EH (cell line): ENCODE measurements at regions not wholly inside any gene's neighbourhood (a gene's known extent, or its start where the extent isn't known, plus 50 kb on each side); places are given as distances from the start of the nearest gene placed in this dataset.

Source experiments
- DNase-seq: peaks from one replicate; pipeline ENCODE4 v3.0.0-alpha.2; 2015; ENCODE audit warnings: low read depth

DNA sequence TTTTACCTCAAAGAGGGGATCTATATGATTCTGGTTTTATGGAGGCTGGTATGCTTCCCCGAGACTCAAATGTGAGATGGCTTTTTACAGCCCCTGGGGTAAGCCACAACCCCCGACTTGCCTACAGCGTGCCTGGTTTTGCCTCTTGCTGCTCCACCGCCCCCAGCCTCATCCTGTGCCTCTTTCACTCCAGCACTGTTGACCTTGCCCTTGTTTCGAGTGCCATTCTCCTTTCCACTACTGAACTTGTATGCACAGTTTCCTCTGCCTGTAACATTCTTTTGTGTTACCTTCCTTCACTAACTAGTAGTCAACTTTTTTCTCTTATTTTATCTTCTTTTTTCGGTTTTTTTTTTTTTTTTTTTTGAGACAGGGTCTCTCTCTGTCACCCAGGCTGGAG is 219.0 kb upstream of the ZBED5 start:
- DNase-seq, result no peak

DNA sequence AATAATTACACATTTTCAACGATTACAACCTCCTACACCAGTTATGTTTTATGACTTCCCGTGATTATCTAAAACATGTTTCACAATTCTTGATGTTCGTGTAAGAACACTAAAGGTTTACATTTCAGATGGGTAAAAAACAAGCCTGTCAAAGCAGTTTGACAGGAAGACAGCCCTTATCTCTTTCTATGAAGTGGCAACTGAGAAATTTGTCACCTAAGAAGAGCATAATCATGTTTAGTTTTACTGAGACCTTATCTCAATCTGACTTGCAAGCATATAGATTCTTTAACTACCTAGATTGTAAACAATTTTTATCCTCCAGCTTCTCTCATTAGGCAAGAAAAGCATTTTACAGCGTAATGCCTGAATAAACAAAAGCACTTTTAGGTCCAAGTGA is 218.4 kb upstream of the ZBED5 start:
- no peak for DNase-seq

DNA sequence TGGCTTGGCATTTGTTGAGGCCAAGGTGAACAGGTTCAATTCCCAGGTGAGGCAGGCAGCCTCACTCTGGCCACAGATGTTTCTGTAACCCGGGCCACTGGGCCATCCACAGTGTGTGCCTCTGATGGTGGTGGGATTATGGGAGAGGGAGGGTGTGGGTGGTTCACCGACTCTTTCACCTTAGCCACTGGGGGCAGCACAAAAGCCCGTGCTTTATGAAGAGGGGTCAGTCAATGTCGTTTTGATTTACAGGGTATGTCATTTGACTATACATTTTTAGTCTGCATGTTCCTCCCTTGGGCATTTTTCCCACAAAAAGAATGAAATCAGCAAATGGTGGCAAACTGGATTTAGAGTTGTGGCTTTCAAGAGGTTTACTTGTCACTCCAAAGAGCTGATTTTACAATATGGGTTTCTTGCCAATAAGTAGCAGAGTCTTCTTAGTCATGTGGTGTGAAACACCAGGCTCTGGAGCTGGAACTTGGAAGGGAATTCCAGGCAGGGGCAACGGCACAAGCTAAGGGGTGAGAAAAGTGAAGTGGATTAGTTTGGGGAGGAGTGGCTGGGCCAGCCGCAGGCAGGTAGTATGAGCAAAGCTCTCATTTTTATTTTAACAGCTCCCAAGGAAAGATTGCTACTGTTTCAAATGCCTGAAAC is 217.8 kb upstream of the ZBED5 start:
- no peak for DNase-seq

DNA sequence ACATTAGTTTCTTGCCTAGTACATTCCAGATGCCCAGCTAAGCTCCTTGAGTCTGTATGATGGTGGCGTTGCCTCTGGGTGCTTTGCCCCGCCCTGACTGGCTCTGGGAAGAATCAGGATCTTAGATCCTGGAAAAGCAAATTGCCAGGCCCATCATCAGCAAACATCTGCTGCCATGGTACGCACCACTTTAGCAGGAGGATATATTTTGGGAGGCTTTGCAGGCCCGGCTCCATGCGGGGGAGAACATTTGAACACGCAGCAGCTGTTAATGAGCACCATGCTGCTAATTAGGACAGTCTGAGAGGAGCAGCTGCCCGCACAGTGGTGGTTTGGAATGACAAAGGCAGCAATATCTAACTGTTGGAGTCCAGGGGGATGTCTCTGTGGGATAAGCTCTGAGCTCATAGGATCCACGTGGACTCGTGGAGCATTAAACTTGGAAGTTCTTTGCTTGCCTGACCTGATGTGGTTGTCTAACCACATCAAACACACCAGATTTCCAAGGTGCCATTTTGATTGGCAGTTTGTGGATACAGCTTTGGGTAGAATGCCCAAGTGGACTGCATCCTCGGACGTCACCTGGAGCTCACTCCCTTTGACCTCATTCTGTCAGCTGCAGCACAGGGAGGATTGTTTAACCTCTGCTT is 217.0 kb upstream of the ZBED5 start:
- no peak for DNase-seq

DNA sequence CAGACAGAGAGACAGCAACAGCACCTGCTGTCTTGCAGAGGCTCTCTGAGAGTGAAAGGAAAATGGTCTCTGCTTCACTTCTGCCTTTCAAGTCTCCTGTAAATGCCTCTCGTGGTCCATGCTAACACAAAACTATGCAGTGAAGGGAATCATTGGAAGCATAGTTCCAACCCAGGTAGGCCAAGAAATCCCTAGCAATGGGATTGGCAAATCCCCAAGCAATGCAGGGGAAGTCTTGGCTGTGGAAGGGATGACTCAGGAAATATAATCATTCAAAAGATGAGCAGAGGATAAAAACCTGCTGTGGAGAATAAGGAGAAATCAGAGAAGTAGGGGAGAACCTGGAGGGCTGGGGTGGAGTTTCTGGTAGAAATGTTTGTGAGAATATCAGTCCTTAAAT is 216.1 kb upstream of the ZBED5 start:
- DNase-seq, result no peak

DNA sequence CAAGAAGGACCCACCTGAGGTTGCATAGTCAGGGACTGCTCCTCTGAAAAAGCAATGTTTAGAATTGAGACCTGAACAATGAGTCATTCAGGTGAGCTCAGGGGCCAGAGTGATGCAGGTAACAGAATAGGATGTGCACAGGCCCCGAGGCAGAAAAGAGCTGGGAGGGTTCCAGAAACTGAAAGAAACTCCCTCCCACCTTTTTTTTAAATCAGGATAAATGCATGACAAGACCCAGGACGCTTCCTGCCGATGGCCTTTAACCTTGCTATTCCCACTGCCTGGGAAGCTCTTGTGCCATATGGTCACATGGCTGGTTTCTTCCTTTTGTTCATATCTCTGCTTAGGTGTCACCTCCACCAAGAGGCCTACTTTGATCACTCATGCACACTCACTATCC is 214.2 kb upstream of the ZBED5 start:
- DNase-seq, result no peak

DNA sequence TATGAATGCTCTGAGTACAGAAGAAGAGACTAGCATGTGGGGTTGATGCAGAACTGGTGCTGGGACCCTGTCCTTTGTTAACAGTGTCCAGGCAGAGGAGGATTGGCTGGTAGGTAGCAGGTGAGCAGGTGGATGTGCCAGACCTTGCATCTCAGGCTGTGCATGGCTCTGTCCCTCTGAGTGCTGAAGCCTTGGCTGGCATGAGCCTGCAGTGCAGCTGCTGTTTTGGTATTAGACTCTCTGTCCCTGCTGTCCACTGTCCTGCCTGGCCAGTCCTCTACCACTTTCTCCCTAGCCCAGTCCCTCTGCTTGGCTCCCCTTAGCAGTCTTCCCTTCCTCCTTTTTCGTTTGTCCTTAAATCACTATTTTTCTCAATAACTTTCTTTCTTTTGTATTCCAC is 213.6 kb upstream of the ZBED5 start:
- no peak for DNase-seq

DNA sequence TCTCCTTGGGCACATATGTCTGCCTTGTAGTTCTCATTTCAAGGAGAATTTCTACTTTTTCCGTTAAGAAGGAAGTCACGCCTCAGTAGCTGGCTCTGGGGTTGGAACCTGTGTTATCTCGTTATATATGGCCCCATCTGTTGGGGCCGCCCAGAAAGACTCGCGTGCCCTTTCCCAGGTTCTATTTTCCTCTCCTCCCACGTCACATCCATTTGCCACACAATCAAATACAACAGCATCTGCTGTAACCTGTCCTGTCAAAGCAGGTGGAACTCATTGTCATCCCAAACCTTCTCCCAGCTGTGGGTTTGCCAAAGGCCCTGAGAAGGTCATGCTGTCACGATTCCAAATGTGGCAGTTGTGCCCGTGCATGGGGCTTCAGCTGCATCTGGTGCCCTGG is 213.1 kb upstream of the ZBED5 start:
- no peak for DNase-seq

DNA sequence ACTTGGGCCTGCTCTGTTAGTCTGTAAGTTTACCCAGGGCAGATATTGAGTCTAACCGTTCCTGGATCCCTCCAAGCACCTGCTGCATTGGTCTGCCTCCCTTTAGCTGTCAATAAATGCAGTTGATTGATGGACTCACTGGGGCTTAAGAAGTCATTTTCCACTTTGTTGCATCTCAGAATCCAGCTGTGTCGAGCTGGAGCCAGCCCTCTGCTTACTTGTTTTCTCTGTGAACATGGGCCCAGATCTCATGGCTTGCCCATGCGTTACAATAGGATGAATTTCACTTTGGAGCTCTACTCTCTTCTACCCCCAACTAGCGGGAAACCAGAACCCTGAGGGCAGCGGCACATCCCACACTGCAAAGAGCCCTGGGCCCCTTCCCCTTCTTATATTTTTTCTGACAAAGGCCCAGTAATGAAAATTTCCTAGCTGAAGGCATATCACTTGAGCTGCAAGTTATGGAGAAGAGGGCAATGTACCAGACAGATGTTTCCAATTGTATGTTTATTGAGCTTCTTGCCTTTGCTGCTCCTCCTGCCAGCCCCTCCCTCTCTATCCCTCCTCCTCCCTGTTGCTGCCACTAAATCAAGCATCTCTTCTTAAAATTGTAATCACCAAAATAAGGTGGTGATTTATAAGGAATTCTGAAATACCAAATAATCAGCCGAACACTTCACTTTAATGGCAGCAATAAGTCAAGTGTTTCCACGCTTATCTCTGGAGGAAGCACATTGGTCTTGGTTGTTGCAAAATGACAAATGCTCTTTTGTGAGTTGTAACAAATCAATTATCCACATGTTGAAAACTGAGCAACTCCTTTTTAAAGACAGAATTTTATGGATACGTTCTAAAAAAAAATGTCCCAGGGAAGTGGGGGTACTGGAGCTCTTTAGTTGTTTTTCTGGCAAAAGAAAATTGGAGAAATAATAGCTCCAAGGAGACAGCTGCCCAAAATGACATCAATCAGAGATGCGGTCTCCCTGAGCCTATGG is 212.3 kb upstream of the ZBED5 start:
- DNase-seq, result no peak

DNA sequence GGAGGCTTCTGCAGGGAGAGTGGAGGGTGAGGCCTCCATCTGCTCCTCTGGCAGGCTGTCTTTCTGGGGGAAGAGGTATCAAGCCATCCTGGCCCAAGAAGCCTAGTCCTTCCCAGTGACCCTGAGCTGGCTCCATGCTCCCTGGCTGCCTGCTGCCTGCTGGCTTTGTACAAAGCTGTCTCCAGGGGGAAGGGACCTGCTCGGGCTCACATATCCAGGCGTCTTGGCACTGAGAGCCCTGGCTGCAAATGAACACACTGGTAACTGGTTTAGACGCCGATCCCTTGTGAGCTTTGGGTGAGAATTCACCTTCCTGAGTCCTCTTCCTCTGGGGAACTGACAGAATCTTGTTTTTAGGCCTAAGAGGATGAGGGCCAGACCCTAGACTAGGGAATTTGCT is 210.3 kb upstream of the ZBED5 start:
- no peak for DNase-seq

DNA sequence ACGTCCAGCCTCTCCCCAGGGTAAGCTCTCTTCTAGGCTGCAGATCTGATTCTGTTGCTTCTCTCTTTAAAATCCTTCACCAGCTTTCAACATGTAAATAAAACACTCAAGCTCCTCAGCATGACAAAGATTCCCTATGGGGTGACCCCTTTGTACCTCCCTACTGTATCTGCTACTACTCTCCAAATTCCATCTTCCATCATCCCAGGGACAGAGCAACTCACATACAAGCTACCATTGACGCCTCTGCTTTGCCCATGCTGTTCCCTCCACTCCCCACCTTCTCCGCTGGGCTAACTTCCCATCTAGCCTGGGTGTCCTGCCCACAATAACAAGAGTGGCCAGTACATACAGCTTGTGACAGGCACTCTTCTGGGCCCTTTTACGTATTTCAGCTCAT is 207.5 kb upstream of the ZBED5 start:
- no peak for DNase-seq

DNA sequence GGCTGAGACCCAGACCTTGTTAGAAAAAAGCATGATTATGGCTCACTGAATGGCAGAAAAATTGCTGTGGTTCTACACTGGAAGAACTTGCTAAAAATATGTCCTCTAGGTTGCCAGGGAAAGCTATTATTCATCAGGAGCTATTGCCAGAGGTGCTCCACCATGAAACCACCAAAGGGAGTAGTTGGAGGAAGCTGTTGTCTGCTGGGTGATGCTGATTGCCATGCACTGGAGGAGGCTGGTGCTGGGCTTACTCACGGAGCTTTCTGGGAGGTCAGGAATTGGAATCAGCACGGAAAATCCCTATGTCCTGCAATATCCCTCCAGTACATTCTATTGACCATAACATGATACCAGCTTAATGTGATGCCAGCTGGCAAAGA is 199.6 kb upstream of the ZBED5 start:
- no peak for DNase-seq

DNA sequence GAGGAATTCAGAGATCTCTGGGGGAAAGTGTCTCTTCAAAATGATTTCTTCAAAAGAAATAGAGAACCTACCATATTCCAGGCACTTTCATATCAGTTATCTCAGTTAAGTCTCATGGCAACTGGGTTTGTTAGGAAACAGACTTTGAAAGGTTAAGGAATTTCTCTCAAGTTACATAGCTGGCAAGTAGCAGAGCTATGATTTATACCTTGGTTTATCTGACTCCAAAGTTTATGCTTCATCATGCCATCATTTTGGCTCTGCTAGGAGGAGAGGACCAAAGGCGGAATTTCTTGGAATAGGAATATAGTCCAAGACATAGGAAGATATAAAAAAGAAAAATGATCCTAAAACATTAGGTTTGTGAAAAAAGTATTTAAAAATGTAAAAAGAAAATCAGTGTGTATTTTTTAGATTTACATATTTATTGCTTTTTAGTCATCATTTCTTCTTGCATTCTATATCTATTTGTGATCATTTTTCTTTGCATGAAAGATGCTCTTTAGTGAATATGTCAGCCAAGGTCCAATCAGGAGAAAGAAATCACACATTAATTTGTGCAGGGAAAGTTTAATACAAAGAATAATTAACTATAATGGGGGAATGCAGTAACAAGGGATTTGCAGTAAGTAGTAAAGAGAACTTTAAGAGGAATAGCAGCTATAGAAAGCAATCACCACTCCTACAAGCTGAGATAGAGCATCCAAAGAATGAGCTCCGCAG is 199.1 kb upstream of the ZBED5 start:
- no peak for DNase-seq

DNA sequence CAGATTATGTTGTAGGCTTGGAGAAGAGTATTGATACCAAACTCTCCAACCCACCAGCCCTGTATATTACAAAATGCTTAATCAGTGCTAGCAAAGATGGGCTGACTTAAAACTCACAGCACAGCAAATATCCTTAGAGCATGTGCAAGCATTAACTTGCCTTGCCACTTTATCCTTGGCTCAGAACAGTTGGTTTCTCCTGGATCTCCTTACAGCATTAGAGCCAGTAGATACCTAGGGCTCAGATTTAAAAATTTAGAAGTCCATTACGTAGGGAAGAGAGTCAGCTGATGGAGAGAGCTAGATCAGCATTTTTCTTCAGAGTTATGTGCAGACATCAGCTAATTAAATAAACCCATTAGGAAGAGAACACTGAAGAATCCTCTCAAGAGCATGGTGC is 198.5 kb upstream of the ZBED5 start:
- DNase-seq, result no peak

DNA sequence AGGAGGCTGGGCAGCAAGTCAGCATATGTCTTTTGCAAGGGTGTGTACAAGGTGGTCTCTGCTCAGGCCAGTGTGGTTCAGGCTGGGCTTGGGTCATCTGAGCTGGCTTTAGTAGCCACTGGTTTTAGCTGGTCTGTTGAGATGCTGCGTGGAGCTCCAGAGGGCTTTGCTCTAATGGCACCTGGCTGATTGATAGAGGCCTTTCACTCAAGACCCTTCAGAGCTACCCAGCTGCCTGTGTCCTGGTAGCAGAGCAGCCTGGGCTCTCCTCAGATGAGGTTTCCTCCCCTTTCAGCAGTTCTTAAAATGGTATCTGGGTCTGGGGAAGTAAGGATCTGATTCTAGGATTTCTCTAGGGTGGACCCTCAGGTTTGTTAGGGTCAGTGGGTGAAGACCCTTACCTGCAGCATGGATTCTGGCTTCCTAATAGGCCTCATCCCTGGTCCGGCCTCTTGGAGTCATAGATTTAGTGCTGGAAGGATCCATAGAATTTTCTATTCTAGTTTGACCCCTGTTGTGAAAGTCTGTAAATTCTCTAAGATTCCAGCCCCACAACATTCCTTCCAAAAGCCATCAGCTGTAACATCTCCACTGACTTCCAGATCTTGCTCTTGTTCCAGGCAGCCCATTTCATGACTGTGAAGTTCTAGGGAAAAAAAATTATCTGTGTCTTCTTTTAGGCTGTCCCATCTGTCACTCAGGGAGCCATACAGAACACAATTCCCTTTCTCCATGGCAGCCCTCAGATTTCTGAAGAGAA is 190.2 kb upstream of the ZBED5 start:
- DNase-seq, result no peak

DNA sequence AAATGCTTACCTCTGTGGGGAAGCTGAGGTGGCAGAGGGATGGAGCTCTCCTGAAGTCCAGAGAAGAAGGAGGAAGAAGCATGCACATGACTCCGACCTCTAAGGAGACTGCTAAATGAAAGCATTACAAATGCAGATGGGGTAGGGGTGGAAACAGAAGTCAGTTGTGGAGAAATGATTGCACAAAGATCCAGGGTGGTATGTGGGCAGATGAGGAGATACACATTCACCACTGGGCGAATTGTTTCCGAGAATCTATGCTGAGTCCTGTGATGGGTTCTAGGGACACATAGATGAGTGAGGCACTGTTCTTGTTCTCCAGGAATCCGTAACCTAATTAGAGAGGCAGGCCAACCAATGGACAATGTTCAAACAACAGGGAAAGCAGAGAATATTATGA is 188.9 kb upstream of the ZBED5 start:
- DNase-seq, result no peak

DNA sequence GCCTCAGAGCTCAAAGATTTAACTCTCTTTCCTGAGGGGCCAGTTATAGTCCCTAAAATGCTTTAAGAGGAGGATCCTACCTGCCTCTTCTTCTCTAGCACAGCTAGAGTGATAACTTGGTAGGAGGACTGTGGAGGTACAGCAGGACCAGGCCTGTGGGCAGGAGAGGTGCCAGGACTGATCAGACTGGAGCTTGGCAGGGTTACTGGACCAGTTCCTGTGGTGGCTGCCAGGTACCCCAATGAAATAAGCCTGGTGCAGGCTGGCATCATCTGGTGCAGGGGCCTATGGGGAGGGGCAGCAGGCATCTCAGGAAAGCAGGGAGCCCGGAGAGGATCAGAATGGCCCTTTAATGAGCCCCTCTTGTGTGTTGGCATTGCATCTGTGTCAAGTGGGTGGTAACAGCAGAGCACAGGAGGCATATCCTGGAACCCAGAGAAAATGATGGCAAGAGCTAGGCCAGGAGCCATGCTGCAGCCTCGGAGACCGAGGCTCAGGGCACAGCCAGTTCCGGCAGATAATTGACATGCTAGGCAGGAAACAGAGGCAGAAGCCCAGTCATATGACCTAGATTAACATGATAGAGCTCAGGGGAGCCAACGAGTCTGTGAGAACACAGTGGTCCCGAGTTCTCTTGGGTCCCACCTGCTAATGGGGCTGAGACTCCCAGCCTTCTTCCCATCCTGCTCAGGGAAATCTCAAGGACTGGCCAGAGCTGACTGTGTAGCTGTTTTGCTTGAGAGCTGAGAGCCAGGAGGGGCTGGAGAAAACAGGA is 187.5 kb upstream of the ZBED5 start:
- no peak for DNase-seq

DNA sequence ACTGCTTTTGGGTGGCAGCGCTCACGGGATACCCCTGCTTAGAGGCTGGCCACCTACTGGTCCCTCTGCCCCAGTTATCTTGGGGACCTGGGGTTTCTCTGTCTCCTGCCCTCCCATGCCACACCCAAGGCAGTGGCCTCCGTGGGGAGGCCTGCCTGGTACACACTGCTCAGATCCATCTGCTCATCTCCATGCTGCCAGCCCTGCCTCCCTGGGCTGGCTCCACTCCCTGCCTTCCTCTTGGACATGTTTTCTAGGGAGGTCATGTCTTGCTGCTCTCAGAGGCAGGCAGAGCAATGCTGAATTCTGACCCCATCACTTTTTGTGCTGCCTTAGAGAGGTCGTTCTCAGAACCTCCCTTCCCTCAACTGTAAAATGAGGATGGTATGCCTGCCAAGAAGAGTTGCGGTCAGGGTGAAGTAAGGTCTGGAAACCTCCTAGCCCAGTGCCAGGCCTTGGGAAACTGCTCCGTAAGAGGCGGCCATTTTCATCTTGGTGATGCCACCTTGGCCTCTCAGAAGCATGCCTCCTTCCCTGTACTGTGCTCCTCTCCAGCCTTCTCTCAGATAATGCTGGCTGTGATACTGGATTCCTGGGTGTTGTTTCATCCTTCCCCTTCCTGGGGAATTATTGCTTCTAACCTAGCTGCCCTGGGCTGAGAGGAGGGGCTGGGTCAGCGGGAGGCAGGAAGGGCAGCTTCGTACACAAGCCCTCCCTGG is 186.4 kb upstream of the ZBED5 start:
- no peak for DNase-seq

DNA sequence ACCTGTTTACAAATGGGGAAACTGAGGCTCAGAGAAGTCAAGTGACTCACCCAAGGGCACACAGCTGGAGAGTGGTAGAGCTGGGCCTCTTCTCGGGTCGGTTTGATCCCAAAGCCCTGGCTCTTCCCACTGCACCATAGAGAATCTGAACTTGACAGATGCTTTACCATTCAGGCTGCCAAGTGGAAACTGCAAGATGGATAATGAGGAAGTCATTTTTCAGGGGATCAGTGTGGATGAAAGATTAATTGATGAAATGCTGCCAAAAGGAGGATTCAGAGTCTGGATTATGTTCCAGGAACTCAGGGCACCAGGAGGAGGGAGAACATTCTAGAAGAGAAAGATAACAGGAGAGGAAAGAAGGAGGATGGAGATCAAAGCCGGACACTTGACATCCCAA is 185.9 kb upstream of the ZBED5 start:
- no peak for DNase-seq
